ENCODE measurements at regions not wholly inside any gene's neighbourhood (a gene's known extent, or its start where the extent isn't known, plus 50 kb on each side); places are given as distances from the start of the nearest gene placed in this dataset.
A peak's percentile ranks its signal among the peaks of the same experiment; 100 is the strongest.

GRCh38 chr2:64823794-64824193 is 165.4 kb upstream of the SLC1A4 start:
- no peak overlapping the region for H3K4me3 ChIP-seq (replicated peaks in 1 of 2; ENCODE audit: low read depth in 2 of 2, low read length in 2 of 2)
- DNase-seq (ENCODE audit: low read depth in 2 of 2) = no peak
- no peak for TF ChIP-seq CTCF (IDR thresholded peaks at IDR 0.05; ENCODE audit: low read depth, low read length)

- TF ChIP-seq CTCF (IDR thresholded peaks at IDR 0.05; ENCODE audit: low read depth, low read length) = no peak
- peak in 1 of 2 donors; percentile 48 for DNase-seq (ENCODE audit: low read depth in 2 of 2)
- no peak overlapping the region for H3K4me3 ChIP-seq (replicated peaks in 1 of 2; ENCODE audit: low read depth in 2 of 2, low read length in 2 of 2)
Measured at GRCh38 chr2:64825831-64826491, 163.2 kb upstream of the SLC1A4 start.

GRCh38 chr2:64826703-64827102 is 162.5 kb upstream of the SLC1A4 start:
- no peak overlapping the region for H3K4me3 ChIP-seq (replicated peaks in 1 of 2; ENCODE audit: low read depth in 2 of 2, low read length in 2 of 2)
- DNase-seq (ENCODE audit: low read depth in 2 of 2) = no peak
- TF ChIP-seq CTCF (IDR thresholded peaks at IDR 0.05; ENCODE audit: low read depth, low read length) = no peak

GRCh38 chr2:64828261-64828660 is 160.9 kb upstream of the SLC1A4 start:
- TF ChIP-seq CTCF (IDR thresholded peaks at IDR 0.05; ENCODE audit: low read depth, low read length) = no peak
- no peak for DNase-seq (ENCODE audit: low read depth in 2 of 2)
- H3K4me3 ChIP-seq (replicated peaks in 1 of 2; ENCODE audit: low read depth in 2 of 2, low read length in 2 of 2) = no peak overlapping the region

GRCh38 chr2:64829525-64829924 is 159.7 kb upstream of the SLC1A4 start:
- no peak overlapping the region for H3K4me3 ChIP-seq (replicated peaks in 1 of 2; ENCODE audit: low read depth in 2 of 2, low read length in 2 of 2)
- no peak for TF ChIP-seq CTCF (IDR thresholded peaks at IDR 0.05; ENCODE audit: low read depth, low read length)
- no peak for DNase-seq (ENCODE audit: low read depth in 2 of 2)

GRCh38 chr2:64831134-64831976 is 157.8 kb upstream of the SLC1A4 start:
- TF ChIP-seq CTCF (IDR thresholded peaks at IDR 0.05; ENCODE audit: low read depth, low read length) = peak; percentile 93
- no peak overlapping the region for H3K4me3 ChIP-seq (replicated peaks in 1 of 2; ENCODE audit: low read depth in 2 of 2, low read length in 2 of 2)
- DNase-seq (ENCODE audit: low read depth in 2 of 2) = peak; percentile 94 to 98

Measured in cardiac fibroblast (primary cell).